Endothelial cell (in vitro differentiated cells): ENCODE measurements at regions not wholly inside any gene's neighbourhood (a gene's known extent, or its start where the extent isn't known, plus 50 kb on each side); places are given as distances from the start of the nearest gene placed in this dataset.

Experiments
- DNase-seq: peaks from one replicate; pipeline ENCODE4 v3.0.0; 2021; ENCODE audit warnings: low spot score
- H3K27ac Mint-ChIP-seq: one replicate; pipeline ENCODE4 v1.8.0; 2021; ENCODE audit warnings: mixed read lengths, inconsistent platforms; ENCODE audit not compliant: unreplicated experiment
- H3K27me3 Mint-ChIP-seq: one replicate; pipeline ENCODE4 v1.8.0; 2021; ENCODE audit warnings: mild to moderate bottlenecking, moderate library complexity, mixed read lengths, inconsistent platforms; ENCODE audit not compliant: unreplicated experiment
- H3K36me3 Mint-ChIP-seq: one replicate; pipeline ENCODE4 v1.8.0; 2021; ENCODE audit warnings: mild to moderate bottlenecking, low read depth, mixed read lengths, inconsistent platforms; ENCODE audit not compliant: unreplicated experiment
- H3K4me1 Mint-ChIP-seq: one replicate; pipeline ENCODE4 v1.8.0; 2021; ENCODE audit warnings: mild to moderate bottlenecking, mixed read lengths, inconsistent platforms; ENCODE audit not compliant: unreplicated experiment
- H3K4me3 Mint-ChIP-seq: one replicate; pipeline ENCODE4 v1.8.0; 2021; ENCODE audit warnings: mild to moderate bottlenecking, mixed read lengths, inconsistent platforms; ENCODE audit not compliant: unreplicated experiment
- H3K9me3 Mint-ChIP-seq: one replicate; pipeline ENCODE4 v1.8.0; 2021; ENCODE audit warnings: mixed read lengths, inconsistent platforms; ENCODE audit not compliant: unreplicated experiment
- CTCF ChIP-seq: fragments of 200-600 bp; sonication (generic); IDR thresholded peaks from one replicate; pipeline ENCODE4 v1.5.0; 2021; ENCODE audit warnings: antibody characterized with exemption; ENCODE audit not compliant: unreplicated experiment

GRCh38 chr3:31278532-31278931 is 254.2 kb upstream of the STT3B start:
- Mint-ChIP-seq H3K27ac (no peak overlapping the region), H3K27me3 (no peaks in the 10 kb centered on the region), H3K36me3 (no peaks in the 10 kb centered on the region), H3K4me3 (no peak overlapping the region), H3K9me3 (no peaks in the 10 kb centered on the region), H3K4me1 (no peaks in the 10 kb centered on the region)
- TF ChIP-seq CTCF: no peak
- DNase-seq: no peak

GRCh38 chr3:31284776-31285175 is 247.9 kb upstream of the STT3B start:
- Mint-ChIP-seq H3K4me3 (no peak overlapping the region), H3K27me3 (no peaks in the 10 kb centered on the region), H3K36me3 (no peaks in the 10 kb centered on the region), H3K4me1 (peaks cover 18% of the 10 kb centered on the region), H3K9me3 (no peaks in the 10 kb centered on the region), H3K27ac (no peak overlapping the region)
- DNase-seq: no peak
- no peak for TF ChIP-seq CTCF

DNA sequence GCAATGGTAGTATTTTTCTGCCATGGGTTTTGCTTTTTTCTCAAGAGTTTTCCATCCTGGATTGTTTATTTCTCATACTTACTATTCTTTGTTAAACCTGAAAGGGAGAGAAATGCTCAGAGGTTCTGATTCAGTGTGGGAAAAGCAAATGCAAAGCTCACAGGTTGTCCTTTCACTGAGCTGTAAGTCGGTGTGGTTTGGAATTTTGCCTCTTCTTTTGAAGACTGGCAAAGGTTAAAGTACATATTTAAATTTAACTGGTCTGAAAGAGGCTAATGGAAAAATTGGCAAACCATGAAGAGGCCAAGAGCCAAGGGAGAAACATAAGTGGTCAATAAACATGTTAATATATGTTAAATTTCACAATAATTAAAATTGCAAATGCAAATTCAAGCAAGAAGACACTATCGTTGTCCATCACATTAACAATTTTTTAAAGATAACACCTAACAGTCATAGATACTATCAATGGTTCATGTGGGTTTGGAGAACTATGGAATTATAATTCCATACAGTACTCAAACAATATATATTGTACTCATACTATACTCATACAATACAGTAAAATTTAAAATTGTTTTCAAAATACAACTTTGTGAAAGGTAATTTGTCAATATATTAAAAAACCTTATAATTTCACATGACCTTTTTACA is 246.8 kb upstream of the STT3B start:
- no peak for DNase-seq
- H3K4me1 Mint-ChIP-seq: peaks cover 24% of the 10 kb centered on the region
- H3K9me3 Mint-ChIP-seq: no peaks in the 10 kb centered on the region
- H3K4me3 Mint-ChIP-seq: no peak overlapping the region
- no peak for TF ChIP-seq CTCF
- H3K36me3 Mint-ChIP-seq: no peaks in the 10 kb centered on the region
- H3K27me3 Mint-ChIP-seq: no peaks in the 10 kb centered on the region
- H3K27ac Mint-ChIP-seq: no peak overlapping the region

GRCh38 chr3:31288224-31288623 is 244.5 kb upstream of the STT3B start:
- no peak for TF ChIP-seq CTCF
- Mint-ChIP-seq H3K9me3 (no peaks in the 10 kb centered on the region), H3K36me3 (no peaks in the 10 kb centered on the region), H3K4me1 (peaks cover 24% of the 10 kb centered on the region), H3K4me3 (no peak overlapping the region), H3K27ac (no peak overlapping the region), H3K27me3 (no peaks in the 10 kb centered on the region)
- DNase-seq: no peak

DNA sequence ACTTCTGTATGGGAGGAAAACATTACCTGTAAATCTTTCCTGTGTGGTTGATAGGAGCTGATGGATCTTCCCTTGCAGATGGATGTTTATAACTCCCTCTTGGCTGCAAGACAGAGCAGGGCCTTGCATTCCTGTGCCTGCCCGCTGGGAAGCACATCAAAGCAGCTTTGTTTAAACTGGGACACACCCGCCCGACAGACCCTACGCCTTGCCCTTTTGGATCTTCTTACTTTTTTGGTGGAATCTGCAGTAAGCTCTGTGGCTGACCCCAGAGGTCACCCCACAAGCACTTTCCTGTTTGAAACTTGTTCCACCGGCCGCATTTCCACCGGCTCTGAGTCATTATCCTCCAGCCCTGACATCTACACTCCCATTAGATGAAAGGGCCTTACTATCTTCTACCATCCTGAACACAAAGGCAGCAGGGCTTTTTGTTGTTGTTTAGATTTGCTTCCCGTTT is 244.1 kb upstream of the STT3B start:
- peak; percentile 13 for DNase-seq
- peaks cover 24% of the 10 kb centered on the region for H3K4me1 Mint-ChIP-seq
- no peaks in the 10 kb centered on the region for H3K9me3 Mint-ChIP-seq
- no peak overlapping the region for H3K4me3 Mint-ChIP-seq
- TF ChIP-seq CTCF: no peak
- H3K27ac Mint-ChIP-seq: no peak overlapping the region
- no peaks in the 10 kb centered on the region for H3K27me3 Mint-ChIP-seq
- no peaks in the 10 kb centered on the region for H3K36me3 Mint-ChIP-seq
